Caki2 (cell line): ENCODE measurements at regions not wholly inside any gene's neighbourhood (a gene's known extent, or its start where the extent isn't known, plus 50 kb on each side); places are given as distances from the start of the nearest gene placed in this dataset.
"Not testable (repeated sequence)": the region's sequence is repeated elsewhere in the genome, so short reads cannot be mapped to it uniquely, and the experiment has no call there.

Experiments
- DNase-seq: peaks from one replicate; pipeline ENCODE4 v3.0.0-alpha.2; 2015; ENCODE audit warnings: low read depth
- in situ Hi-C: cut with HindIII; loops from 2 replicates; pipeline ENCODE4 v1.10.0; 2016; ENCODE audit warnings: low sequenced_read_pairs, low pct_unique_long_range_greater_than_20kb, mixed read lengths

- in situ Hi-C loops: no loop called here
- DNase-seq: no peak
Observed at GRCh38 chr11:129614256-129614944, 201.2 kb upstream of the TMEM45B start.

GRCh38 chr11:129618046-129618569 lies 197.5 kb upstream of the TMEM45B start:
- DNase-seq: no peak
- in situ Hi-C loops: no loop called here

- DNase-seq: no peak
- in situ Hi-C loops: no loop called here
Observed at GRCh38 chr11:129620237-129621104, 195.2 kb upstream of the TMEM45B start.

GRCh38 chr11:129625930-129626329 lies 189.7 kb upstream of the TMEM45B start:
- in situ Hi-C loops: no loop called here
- no peak for DNase-seq

DNA sequence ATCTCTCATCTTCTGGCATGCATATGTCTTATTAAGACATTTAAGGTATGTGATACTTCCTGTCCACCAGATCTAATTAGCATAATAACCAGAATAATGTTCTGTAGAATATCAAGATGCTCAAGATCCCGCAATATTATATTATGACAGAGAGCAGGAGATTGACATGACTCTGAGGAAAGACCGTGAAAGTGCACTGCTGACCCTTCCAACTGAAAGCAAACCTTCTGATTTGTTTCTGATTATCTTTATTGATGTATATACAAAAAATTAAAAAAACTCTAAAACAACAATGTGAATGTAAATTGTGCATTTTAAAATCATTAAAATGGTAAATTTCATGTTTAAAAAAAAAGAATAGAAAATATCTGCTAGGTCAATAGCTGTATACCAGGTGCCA lies 184.4 kb upstream of the TMEM45B start:
- no peak for DNase-seq
- in situ Hi-C loops: no loop called here

DNA sequence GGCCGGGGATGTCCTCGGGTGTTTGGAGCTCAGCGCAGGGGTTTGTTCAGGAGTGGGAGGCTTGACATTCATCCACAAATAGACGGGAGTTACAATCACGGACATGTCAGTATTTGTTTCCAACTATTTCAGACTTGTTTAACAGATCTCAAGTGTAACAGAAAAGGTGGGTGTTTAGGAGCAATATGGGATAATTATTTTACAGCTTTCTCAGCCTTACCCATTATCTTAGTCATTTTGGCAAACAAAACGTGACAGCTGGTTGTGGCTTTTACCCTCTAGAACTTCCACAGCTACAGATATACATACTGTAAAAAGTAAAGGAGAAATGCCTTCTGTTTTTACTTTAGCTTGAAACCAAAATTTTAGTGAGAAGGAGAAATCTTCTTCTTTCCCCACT lies 178.7 kb upstream of the TMEM45B start:
- DNase-seq: no peak
- in situ Hi-C loops: no loop called here

- in situ Hi-C loops: no loop called here
- DNase-seq: no peak
Observed at GRCh38 chr11:129637473-129637872, 178.2 kb upstream of the TMEM45B start.

DNA sequence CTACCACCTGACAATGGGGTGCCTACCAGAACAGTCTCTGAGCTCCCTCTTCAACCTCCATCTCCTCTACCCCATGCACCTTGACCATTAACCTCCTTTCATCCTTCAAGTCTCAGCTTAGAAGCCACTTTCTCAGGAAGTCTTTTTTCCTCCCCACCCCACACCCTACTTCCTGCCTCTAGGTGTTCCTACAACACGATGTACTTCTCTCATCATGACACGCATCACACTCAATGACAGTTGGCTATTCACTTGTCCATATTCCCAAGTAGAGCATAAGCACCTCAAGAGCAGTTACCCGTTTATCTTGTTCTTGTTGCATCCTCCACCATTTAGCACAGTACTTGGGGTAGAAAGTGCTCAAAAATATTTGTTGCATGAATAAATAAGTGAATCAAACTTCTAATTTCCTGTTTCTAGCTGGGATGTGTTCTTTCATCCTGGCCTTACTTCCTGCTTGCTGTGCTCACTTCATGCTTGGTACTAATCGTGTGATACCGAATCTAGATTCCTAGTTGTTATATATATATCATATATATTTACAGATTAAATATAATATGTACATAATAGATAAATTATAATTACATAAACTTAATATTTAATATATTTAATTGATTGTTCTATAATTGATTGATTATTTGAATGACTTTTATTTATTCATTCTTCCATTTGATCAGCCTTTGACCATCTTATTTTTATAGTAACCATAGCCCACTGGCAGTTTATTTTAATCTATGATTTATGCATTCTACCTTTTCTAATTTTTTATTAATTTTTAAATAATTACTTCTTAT lies 177.5 kb upstream of the TMEM45B start:
- no peak for DNase-seq
- in situ Hi-C loops: no loop called here

DNA sequence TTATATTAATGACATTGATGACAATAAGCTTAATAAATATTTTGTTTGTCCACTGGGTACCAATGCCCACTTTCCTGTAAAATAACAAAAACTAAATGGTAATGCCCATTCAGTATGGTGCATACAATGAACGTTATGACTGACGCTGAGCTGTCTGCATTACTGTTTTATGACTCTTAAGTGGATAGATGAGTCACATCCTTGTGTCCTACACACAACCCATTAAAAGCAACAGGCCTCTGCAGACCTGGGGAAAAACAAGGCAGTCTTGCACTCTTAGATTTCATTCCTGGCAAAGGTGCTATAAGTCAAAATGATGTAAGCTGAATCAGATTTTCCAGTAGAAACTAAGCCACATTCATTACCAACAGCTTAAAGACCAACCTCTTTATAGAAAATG lies 176.3 kb upstream of the TMEM45B start:
- in situ Hi-C loops: no loop called here
- DNase-seq: peak; percentile 53

GRCh38 chr11:129640671-129641070 lies 175.0 kb upstream of the TMEM45B start:
- in situ Hi-C loops: no loop called here
- no peak for DNase-seq

- DNase-seq: peak; percentile 22
- in situ Hi-C loops: no loop called here
Observed at GRCh38 chr11:129643031-129643721, 172.5 kb upstream of the TMEM45B start.

GRCh38 chr11:129644326-129644725 lies 171.3 kb upstream of the TMEM45B start:
- in situ Hi-C loops: no loop called here
- no peak for DNase-seq

GRCh38 chr11:129645943-129646342 lies 169.7 kb upstream of the TMEM45B start:
- in situ Hi-C loops: no loop called here
- DNase-seq: no peak

- in situ Hi-C loops, DNase-seq: not testable (repeated sequence)
Observed at GRCh38 chr11:129650044-129650443, 165.6 kb upstream of the TMEM45B start.

- DNase-seq: no peak
- in situ Hi-C loops: no loop called here
Observed at GRCh38 chr11:129652835-129653234, 162.8 kb upstream of the TMEM45B start.

- in situ Hi-C loops: no loop called here
- no peak for DNase-seq
Observed at GRCh38 chr11:129655247-129655832, 160.3 kb upstream of the TMEM45B start.

GRCh38 chr11:129657866-129658525 lies 157.7 kb upstream of the TMEM45B start:
- no peak for DNase-seq
- in situ Hi-C loops: no loop called here
